Skeletal muscle tissue (tissue), 3 donors: ENCODE measurements at regions not wholly inside any gene's neighbourhood (a gene's known extent, or its start where the extent isn't known, plus 50 kb on each side); places are given as distances from the start of the nearest gene placed in this dataset.

Source experiments
- H3K27ac ChIP-seq: one replicate; pipeline ENCODE4 v1.7.0; 2013; ENCODE audit warnings: mild to moderate bottlenecking, low read depth, low read length, inconsistent platforms
- H3K27me3 ChIP-seq, 3 donors: one replicate each; pipeline ENCODE4 v1.7.0; 2013; ENCODE audit warnings: low read length in 3 of 3; ENCODE audit not compliant: control insufficient read depth in 3 of 3, insufficient read depth in 3 of 3
- H3K36me3 ChIP-seq, 3 donors: one replicate each; pipeline ENCODE4 v1.7.0; 2013; ENCODE audit warnings: low read length in 3 of 3; ENCODE audit not compliant: control insufficient read depth in 3 of 3, insufficient read depth in 3 of 3
- H3K4me1 ChIP-seq, 3 donors: one replicate each; pipeline ENCODE4 v1.7.0; 2013; ENCODE audit warnings: low read length in 3 of 3, mild to moderate bottlenecking in 3 of 3; ENCODE audit not compliant: control insufficient read depth in 3 of 3, insufficient read depth in 3 of 3
- H3K4me3 ChIP-seq, 3 donors: one replicate each; pipeline ENCODE4 v1.7.0; 2013; ENCODE audit warnings: low read length in 3 of 3
- H3K9ac ChIP-seq, 3 donors: one replicate each; pipeline ENCODE4 v1.7.0; 2013; ENCODE audit warnings: low read length in 3 of 3, mild to moderate bottlenecking in 3 of 3, moderate library complexity in 2 of 3, low read depth in 1 of 3
- H3K9me3 ChIP-seq, 3 donors: one replicate each; pipeline ENCODE4 v1.7.0; 2013; ENCODE audit warnings: low read length in 3 of 3; ENCODE audit not compliant: control insufficient read depth in 3 of 3
- donor health status: Osteomylitis.

DNA sequence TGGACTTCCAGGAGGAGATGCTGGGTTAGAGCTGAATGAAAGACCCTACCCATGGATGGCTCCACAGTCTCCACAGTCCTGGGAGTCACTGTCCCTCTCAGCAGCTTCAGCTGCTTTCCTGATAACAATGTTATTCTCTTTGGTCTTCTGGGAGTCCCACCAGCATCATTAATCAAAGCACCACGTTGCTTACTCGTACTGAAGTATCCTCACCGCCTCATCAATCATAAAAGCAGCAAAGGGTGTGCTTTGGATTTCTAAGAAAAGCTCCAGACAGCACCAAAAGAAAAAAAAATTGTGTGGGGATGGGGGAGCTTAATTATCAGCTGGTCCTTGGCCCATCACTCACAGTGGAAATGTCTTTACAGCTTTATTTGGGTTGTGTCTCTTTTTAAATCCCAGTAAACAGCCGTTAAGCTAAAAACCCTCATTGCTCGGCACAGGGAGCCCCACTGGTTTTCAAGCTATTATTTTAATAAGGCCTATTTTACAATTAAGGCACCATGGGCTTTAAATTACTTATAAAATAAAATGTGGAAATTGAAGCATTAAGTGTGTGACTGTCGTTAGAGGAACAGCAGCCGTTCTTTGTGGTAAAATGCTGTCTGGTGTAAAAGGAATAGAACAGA, 538.0 kb downstream of the EBF1 start:
- Histone ChIP-seq H3K9me3 (no peaks in the 10 kb centered on the region), H3K27ac (no peak overlapping the region), H3K27me3 (no peaks in the 10 kb centered on the region), H3K36me3 (no peaks in the 10 kb centered on the region), H3K9ac (no peak overlapping the region), H3K4me3 (no peak overlapping the region), H3K4me1 (no peaks in the 10 kb centered on the region)

DNA sequence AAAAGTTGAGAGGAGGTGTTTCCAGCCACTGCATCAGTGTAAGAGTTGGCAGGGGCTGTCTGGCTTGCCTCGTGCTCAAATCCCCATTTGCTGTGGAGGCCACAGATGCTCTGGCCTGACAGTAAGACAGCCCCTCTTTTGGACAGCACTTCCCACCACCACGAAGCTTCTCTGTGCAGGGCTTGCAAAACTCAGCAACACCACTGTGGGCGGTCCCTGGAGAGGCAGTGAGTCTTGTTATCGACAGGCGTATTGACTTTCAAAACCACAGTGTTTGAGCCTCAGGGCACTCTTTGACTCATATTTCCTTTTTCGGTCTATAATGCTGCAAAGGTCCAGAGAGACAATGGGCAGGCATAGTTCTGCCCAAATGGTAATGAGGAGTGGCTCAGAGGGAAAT, 539.5 kb downstream of the EBF1 start:
- Histone ChIP-seq H3K4me1 (no peaks in the 10 kb centered on the region), H3K9ac (no peak overlapping the region), H3K36me3 (no peaks in the 10 kb centered on the region), H3K27me3 (no peaks in the 10 kb centered on the region), H3K9me3 (no peaks in the 10 kb centered on the region), H3K27ac (no peak overlapping the region), H3K4me3 (no peak overlapping the region)

DNA sequence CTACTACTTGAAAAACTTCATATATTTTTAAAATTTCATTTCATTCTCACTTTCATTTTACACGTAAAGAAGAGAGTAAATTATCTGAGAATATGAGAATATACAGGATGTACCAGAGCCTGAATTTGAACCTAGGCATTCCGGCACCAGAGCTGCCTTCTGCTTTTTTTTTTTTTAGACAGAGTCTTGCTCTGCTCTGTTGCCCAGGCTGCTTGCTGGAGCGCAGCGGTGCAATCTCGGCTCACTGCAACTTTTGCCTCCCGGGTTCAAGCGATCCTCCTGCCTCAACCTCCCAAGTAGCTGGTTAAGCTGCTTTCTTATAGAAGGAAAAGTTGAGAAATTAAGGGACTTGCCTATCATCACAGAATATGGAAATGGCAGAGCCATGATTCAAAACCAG, 540.1 kb downstream of the EBF1 start:
- Histone ChIP-seq H3K9me3 (no peaks in the 10 kb centered on the region), H3K4me3 (no peak overlapping the region), H3K27me3 (no peaks in the 10 kb centered on the region), H3K36me3 (no peaks in the 10 kb centered on the region), H3K9ac (no peak overlapping the region), H3K27ac (no peak overlapping the region), H3K4me1 (no peaks in the 10 kb centered on the region)

DNA sequence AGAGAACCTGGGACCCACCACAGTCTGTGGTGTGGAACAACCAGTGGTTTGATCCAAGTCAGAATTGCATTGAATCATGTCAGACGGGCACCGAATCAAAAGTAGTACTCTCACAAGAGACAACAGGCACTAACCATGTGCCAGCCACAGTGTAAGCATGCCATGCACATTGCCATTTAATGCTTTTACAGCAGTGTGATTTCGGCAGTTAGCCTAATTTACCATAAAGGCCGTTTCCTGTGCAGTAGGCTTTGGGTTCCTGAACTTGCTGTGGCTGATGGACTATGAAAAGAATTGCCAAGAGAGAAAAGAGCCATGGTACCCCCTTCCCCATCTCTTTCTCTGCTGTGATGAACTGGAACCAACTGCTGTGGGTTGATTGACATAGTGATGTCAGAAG, 540.6 kb downstream of the EBF1 start:
- Histone ChIP-seq H3K4me3 (no peak overlapping the region), H3K27ac (no peak overlapping the region), H3K36me3 (no peaks in the 10 kb centered on the region), H3K4me1 (no peaks in the 10 kb centered on the region), H3K9ac (no peak overlapping the region), H3K9me3 (no peaks in the 10 kb centered on the region), H3K27me3 (no peaks in the 10 kb centered on the region)

DNA sequence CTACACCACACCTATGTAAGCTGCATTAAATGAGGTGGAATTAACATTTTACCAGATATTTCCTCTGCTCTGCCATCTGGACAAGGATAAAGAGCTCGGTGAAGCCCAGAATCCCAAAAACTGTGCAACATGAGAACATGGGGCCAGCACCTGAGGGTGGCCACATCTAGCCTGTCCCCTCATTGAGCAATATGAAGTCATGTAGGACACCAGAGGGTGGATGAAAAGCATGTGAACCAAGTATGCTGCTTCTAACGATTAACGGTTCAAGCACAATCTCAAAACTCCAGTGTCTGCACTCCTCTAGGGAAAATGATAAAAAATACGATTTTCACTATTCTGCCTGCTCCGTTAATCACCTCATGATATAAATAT, 545.8 kb downstream of the EBF1 start:
- Histone ChIP-seq H3K9me3 (no peaks in the 10 kb centered on the region), H3K4me1 (peaks cover 2 to 3% (median 2%) of the 10 kb centered on the region in 3 donors), H3K9ac (no peak overlapping the region), H3K27ac (peak overlapping the region; percentile 27), H3K36me3 (no peaks in the 10 kb centered on the region), H3K27me3 (no peaks in the 10 kb centered on the region), H3K4me3 (no peak overlapping the region)

DNA sequence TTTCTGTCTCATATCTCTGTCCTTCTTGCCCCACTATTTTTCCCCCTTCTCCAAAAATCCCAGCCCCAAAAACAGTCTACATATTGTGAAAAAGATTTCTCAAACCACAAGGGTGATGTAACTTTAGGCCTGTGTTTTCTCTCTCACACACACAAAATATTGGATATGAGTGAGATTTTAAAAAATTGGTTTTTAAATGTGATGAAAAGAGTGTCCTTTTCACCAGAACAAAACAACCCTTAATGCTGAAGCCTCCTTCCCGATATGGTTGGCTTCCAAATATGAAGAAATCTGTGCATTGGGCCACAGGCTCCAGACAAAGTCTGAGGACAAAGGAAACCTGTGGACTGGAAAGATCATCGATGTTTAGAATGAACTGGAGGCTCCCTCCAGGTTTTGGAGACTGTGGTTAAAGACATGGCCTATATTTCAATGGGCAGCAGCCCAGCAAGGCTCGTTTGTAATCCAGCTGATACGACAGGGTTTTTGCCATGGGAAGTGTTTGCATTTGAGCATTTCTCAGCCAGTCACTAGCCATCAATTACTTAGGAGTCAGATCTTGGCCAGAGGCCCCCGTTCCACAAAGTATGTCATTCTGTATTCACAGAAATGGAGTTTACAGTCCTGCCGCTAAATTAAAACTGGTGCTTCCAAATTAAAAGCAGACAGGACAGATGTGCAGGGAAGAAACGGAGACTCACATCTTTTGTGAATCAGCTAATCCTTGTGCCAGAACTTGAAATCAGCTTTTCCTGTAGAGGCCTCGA, 546.3 kb downstream of the EBF1 start:
- Histone ChIP-seq H3K4me3 (no peak overlapping the region), H3K9ac (no peak overlapping the region), H3K9me3 (no peaks in the 10 kb centered on the region), H3K4me1 (peaks cover 2 to 3% (median 2%) of the 10 kb centered on the region in 3 donors), H3K27me3 (no peaks in the 10 kb centered on the region), H3K27ac (peak overlapping the region; percentile 27), H3K36me3 (no peaks in the 10 kb centered on the region)

DNA sequence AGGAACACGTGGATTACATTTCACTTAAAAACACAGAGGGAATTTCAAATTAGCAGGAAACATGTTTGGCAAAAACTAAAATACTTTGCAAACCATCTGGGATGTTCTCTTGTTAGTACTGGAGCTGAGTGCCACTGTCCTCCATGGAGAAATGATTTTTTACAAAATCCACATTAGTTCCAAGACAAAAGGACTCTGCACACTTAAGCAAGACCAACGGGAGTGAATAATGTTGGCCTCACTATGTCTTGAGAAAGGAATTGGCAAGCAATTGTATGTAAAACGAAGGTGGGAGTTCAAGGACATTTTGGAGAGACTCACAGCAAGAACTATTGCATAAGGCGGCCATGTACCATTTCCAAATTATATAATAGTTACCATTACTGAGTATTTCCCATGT, 547.5 kb downstream of the EBF1 start:
- Histone ChIP-seq H3K9ac (no peak overlapping the region), H3K4me3 (no peak overlapping the region), H3K27ac (no peak overlapping the region), H3K9me3 (no peaks in the 10 kb centered on the region), H3K36me3 (no peaks in the 10 kb centered on the region), H3K4me1 (peaks cover 2 to 3% (median 2%) of the 10 kb centered on the region in 3 donors), H3K27me3 (no peaks in the 10 kb centered on the region)

DNA sequence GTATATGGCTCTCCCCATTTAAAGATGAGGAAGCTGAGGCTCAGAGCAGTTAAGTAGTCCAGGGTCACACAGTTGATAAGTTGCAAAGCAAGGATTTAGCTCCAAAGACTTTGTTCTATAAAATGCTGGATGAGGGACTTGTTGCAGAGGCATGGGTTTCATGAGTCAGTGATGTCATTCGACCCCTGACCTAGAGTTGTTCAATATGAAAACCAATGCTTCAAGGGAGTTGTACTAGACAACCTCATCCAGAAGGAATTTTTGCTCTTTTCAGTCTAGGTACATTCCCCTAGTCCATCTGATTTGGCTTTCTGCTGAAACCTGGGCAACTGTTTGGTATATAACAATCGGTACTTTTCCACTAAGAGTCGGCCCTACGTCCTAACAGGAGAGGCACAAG, 550.4 kb downstream of the EBF1 start:
- Histone ChIP-seq H3K27ac (no peak overlapping the region), H3K4me3 (no peak overlapping the region)

DNA sequence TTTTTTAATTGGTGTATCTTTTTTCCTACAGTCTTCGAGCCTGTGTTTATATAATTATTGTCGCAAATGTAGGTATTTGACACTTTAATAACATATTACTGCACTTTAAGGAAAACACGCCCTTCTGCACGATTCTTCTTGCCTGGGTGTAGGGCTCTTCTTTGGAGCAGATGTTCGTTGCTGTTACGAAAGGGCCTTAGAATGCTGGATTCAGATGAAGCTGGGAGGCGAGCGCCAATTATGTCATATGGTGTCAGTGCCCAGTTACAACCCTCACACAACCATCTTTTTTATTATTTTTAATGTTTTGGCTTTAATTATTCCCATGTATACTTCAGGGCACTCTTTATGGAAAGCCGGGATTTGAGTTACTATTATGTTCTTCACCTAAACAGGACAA, 553.0 kb downstream of the EBF1 start:
- H3K4me3 ChIP-seq = no peak overlapping the region
- no peaks in the 10 kb centered on the region for H3K9me3 ChIP-seq
- no peaks in the 10 kb centered on the region for H3K27me3 ChIP-seq
- H3K27ac ChIP-seq = no peak overlapping the region
- H3K4me1 ChIP-seq = peaks cover 0 to under 1% (median under 1%) of the 10 kb centered on the region in 3 donors
- no peaks in the 10 kb centered on the region for H3K36me3 ChIP-seq
- H3K9ac ChIP-seq = peak overlapping the region in 1 of 3 donors; percentile 48

More for the DNA sequence above, 550.4 kb downstream of the EBF1 start:
- no peak overlapping the region for H3K9ac ChIP-seq
- H3K36me3 ChIP-seq = no peaks in the 10 kb centered on the region
- no peaks in the 10 kb centered on the region for H3K9me3 ChIP-seq
- H3K27me3 ChIP-seq = no peaks in the 10 kb centered on the region
- peaks cover 2 to 3% (median 2%) of the 10 kb centered on the region in 3 donors for H3K4me1 ChIP-seq

DNA sequence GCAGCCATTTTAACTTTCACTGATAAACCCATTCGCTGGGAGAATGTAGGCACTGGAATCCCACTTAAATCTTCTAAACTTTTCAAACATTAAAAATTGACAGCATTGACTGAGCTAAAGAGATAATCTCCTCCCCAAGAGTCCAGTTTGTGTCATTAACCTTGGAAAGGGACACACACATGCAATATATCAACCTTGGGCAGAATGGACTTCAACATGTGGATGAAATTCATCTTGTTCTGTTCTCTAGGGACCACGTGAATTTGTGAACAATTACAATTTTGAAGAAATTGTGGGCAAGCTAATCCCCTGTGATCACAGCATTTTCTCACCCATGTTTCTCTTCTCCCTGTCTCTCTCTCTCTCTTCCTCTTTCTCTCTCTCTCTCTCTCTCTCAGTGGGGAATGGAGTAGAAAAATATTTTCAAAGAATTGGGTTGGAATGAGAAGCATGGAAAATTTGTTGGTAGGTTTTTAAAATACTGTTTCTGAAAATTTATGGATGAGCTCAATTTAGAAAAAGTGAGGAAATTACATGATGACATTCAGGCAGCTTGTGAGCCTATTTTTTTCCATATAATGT, 553.7 kb downstream of the EBF1 start:
- H3K36me3 ChIP-seq = no peaks in the 10 kb centered on the region
- H3K27ac ChIP-seq = no peak overlapping the region

More for the DNA sequence above, 553.7 kb downstream of the EBF1 start:
- no peak overlapping the region for H3K9ac ChIP-seq
- no peaks in the 10 kb centered on the region for H3K4me1 ChIP-seq
- no peak overlapping the region for H3K4me3 ChIP-seq
- no peaks in the 10 kb centered on the region for H3K27me3 ChIP-seq
- no peaks in the 10 kb centered on the region for H3K9me3 ChIP-seq
